Activated CD4-positive, alpha-beta T cell treated with anti-CD3 and anti-CD28 coated beads, Interleukin-2, amount 10 ng/mL, durations not matched to agents 24 days and 14 days (primary cell): ENCODE measurements at regions not wholly inside any gene's neighbourhood (a gene's known extent, or its start where the extent isn't known, plus 50 kb on each side); places are given as distances from the start of the nearest gene placed in this dataset.
"Not testable (repeated sequence)": the region's sequence is repeated elsewhere in the genome, so short reads cannot be mapped to it uniquely, and the experiment has no call there.

Experiments used
- DNase-seq: peaks from one replicate; pipeline ENCODE4 v3.0.0; 2022
- H3K27ac Mint-ChIP-seq: one replicate; pipeline ENCODE4 v1.8.0; 2022; ENCODE audit warnings: mild to moderate bottlenecking, mixed read lengths
- H3K27me3 Mint-ChIP-seq: one replicate; pipeline ENCODE4 v1.8.0; 2022; ENCODE audit warnings: mixed read lengths
- H3K36me3 Mint-ChIP-seq: one replicate; pipeline ENCODE4 v1.8.0; 2022; ENCODE audit warnings: low read depth, mild to moderate bottlenecking, mixed read lengths
- H3K4me1 Mint-ChIP-seq: one replicate; pipeline ENCODE4 v1.8.0; 2021; ENCODE audit warnings: mixed read lengths
- H3K4me3 Mint-ChIP-seq: one replicate; pipeline ENCODE4 v1.8.0; 2022; ENCODE audit warnings: mild to moderate bottlenecking, moderate library complexity, mixed read lengths
- H3K9me3 Mint-ChIP-seq: one replicate; pipeline ENCODE4 v1.8.0; 2021; ENCODE audit warnings: mixed read lengths
- intact Hi-C: fragments of 100-400 bp; cut with micrococcal nuclease; formaldehyde crosslinking; loops from one replicate; pipeline ENCODE4 v1.15.1; 2023

DNA sequence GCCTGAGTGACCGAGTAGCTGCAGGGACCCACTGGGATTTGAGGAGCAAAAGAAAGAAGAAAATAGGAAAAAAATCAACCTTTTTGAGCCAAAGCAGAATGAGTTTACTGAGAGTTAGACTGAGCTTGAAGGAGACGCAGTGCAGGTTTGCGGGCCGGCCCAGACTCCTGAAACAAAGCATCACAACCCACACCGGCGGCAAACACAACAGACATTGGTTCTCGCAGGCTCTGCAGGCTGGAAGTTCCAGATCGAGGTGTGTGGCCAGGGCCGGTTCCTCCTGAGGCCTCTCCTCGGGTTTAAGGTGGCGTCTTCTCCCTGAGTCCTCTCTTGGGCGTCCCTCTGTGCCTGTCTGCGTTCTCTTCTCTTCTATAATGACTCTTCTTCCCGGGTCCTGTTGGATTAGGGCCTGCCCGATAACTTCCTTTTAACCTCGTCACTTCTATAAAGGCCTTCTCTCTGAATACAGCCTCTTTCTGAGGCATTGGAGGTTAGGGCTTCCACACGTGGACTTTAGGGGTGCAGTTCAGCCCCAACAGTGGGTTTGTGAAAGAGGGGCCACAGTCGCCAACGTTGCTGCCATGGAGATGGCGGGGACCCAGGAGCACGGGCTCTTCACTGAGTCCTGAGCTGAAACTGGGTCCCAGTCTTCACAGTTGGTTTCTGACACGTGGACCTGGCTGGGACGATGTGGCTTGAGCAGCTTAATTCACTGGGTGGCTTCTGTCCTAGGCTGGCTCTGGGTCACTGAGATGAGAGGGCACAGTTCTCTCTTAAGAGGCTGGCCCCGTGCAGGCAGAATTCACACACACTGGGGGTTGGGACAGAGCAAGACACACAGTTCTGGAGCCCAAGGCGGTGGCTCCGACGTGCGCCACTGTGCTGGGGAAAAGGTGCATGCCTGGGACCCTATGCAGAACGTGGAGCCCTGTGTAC is 1047.7 kb downstream of the BRD1 start:
- Mint-ChIP-seq H3K27me3 (no peaks in the 10 kb centered on the region), H3K27ac (no peak overlapping the region), H3K4me1 (no peaks in the 10 kb centered on the region), H3K36me3 (no peaks in the 10 kb centered on the region), H3K9me3 (peaks cover 10% of the 10 kb centered on the region), H3K4me3 (no peak overlapping the region)
- intact Hi-C loops: no loop called here
- DNase-seq: peak; percentile 33

DNA sequence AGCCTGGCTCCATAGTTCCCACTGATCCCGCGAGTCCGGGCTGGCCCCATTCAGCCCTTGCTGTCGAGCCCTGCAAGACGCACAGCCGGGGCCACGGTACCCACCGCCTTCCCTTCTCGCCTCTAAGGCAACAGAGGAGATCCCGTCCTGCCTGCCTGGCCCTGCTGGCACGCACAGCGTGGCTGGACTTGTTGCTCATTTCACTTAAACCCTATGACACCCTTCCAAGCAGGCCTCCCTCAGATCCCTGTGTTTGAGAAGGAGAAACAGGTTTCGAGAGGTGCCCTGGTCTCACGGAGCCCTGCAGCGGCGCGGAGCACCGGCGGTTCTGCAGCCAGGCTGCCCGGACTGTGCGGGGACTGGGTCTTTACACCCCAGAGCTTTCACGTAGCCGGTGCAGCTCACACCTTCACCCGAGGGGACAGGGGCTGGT is 1048.4 kb downstream of the BRD1 start:
- no peak for DNase-seq
- no peak overlapping the region for H3K27ac Mint-ChIP-seq

DNA sequence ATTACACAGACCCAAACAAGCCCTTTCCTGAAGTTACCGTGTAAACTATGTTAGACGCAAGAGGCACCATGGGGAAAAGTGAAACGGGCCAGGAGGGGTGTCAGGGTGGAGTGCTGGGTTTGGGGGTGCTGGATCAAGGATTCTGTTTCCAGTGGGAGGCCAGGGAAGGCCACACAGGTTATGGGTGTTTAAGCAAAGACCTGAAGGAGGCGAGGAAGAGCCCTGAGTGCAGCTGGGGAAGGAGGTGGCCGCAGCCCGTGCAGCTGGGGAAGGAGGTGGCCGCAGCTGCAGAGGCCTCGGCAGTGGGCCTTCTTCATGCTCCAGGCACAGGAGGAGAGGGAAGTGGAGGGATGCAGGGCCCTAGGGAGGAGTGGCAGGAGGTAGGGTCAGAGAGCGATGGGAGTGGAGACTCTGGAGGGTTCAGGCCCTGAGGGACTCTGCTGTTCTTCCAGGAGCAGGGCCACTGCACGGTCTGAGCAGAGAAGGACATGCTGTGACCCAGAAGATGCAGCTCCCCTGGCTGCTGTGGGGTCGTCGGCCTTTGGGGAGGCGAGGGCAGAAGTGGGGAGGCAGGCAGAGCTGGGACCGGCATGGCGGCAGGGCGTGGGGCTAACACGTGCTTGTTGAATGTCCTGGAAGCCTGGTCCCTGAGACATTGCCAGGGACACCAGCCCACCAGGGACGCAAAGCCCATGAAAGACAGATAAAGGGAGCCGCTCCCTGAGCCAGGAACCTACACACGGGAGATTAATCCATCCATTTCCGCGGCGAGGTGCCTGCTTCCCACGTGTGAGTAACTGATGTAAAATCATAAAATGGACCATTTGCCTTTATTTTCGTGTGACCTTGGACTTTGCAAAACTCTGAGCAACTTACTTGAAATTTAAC is 1049.1 kb downstream of the BRD1 start:
- H3K27ac Mint-ChIP-seq: no peak overlapping the region
- H3K4me3 Mint-ChIP-seq: no peak overlapping the region
- H3K27me3 Mint-ChIP-seq: no peaks in the 10 kb centered on the region
- H3K9me3 Mint-ChIP-seq: peaks cover 10% of the 10 kb centered on the region
- no peaks in the 10 kb centered on the region for H3K4me1 Mint-ChIP-seq
- DNase-seq: no peak
- intact Hi-C loops: no loop called here
- no peaks in the 10 kb centered on the region for H3K36me3 Mint-ChIP-seq

More for the DNA sequence above, 1048.4 kb downstream of the BRD1 start:
- Mint-ChIP-seq H3K9me3 (peaks cover 10% of the 10 kb centered on the region), H3K4me1 (no peaks in the 10 kb centered on the region), H3K27me3 (no peaks in the 10 kb centered on the region), H3K4me3 (no peak overlapping the region), H3K36me3 (no peaks in the 10 kb centered on the region)
- intact Hi-C loops: no loop called here

DNA sequence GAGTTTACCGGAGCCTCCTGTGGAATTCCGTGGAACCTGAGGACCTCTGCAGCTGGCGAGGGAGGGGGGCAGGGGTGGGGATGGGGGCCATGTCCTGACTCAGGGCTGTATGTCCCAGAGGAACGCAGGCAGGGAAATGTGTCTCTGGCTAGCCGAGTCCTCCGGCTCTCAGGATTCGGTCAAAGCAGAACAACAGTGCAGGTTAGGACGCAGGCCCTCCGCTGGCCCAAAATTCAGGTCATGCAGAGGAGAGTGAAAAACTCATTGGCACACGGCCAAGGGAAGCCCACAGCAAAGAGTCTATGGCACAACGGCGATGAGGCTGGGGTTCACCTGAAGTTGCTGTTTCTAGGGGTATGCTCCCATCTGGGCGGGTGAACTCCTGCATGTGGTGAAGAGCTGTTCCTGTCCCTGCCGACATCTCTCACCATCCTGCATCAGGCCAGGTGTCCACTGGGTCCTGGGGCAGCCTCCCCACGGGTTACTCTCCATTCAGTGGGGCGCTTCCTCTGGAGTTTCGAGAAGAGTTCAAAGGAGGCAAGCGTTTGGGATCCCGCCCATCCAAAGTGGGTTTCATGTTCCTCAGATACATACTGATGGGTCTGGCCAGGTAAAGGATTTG is 1055.3 kb downstream of the BRD1 start:
- Mint-ChIP-seq H3K4me3 (no peak overlapping the region), H3K9me3 (peaks cover 6% of the 10 kb centered on the region), H3K27me3 (no peaks in the 10 kb centered on the region), H3K36me3 (no peaks in the 10 kb centered on the region), H3K4me1 (no peaks in the 10 kb centered on the region), H3K27ac (no peak overlapping the region)
- DNase-seq: no peak
- intact Hi-C loops: no loop called here

DNA sequence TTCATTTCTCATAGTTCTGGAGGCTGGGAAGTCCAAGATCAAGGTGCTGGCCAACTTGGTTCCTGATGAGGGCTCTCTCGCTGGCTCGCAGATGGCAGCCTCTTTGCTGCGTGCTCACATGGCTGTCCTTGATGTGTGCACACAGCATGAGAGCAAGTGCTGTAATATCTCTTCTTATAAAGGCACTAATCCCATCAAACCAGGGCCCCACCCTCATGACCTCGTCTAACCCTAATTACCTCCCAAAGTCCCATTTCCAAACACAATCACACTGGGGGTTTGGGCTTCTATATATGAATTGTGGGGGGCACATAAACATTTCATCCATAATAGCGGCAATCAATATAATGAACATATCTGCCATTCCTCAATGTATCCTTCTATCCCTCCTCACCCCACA is 1062.1 kb downstream of the BRD1 start:
- intact Hi-C loops: no loop called here
- Mint-ChIP-seq H3K27ac (no peak overlapping the region), H3K4me1 (no peaks in the 10 kb centered on the region), H3K4me3 (no peak overlapping the region), H3K9me3 (no peaks in the 10 kb centered on the region), H3K27me3 (no peaks in the 10 kb centered on the region), H3K36me3 (no peaks in the 10 kb centered on the region)
- no peak for DNase-seq

DNA sequence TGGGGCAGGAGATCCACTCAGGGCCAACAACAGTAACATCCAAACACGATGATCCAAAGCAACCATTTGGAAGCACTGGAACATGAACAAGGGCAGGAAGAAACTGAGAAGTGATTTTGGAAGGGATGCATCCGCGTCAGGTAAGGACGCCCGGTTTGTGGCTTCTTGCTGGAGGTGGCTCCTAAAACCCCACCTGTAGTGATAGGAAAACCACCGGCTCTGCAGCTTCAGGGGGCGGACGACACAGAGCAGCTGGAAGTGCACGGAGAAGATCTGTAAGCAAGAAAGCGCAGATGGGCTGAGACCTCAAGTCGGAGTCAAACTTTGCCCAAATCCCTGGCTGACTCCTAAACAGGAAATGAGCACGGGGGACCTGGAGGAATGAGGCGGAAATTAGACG is 1066.1 kb downstream of the BRD1 start:
- Mint-ChIP-seq H3K9me3 (no peaks in the 10 kb centered on the region), H3K4me1 (no peaks in the 10 kb centered on the region), H3K27me3 (no peaks in the 10 kb centered on the region), H3K27ac (no peak overlapping the region), H3K36me3 (no peaks in the 10 kb centered on the region), H3K4me3 (no peak overlapping the region)
- intact Hi-C loops: no loop called here
- no peak for DNase-seq

DNA sequence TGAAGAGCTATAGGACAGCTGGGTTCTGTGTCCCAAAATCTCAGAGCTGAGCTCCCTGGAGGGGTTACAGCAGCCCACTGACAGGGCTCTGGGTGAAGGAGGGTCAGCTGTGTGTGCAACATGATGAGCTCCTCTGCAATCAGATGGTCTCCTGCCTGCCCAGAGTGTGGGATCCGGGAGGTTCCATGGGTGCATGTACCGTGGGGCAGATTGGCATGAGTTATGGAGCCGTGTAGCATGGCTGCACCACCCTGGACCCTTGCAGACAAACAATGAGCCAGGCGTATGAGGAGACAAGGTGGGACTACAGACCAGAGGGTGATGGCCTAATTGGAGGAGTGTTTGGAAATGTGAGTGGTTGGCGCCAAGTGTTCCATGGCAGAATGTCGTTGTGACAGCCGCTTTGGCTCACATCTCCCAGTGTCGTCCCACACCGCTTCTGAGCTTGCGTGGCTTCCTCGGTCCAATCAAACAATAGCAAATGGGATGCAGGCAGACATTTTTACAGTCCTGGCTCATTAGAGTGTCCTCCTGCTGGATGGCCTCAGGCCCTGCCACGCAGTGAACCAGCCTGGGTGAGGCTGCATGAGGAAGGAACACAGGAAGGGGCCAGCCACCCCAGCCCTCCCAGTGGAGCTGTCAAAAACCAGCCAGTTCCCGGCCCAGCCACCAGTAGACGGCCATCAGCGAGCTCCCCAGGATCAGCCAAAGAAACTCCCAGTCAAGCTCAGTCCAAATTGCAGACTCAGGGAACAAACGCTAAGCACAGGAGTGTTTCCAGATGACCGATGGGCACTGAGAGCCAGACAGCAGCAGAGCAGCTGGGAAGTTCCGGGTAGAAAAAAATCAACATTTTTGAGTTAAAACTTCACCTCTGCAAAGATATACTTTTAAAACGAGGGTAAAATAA is 1066.9 kb downstream of the BRD1 start:
- no peak for DNase-seq
- Mint-ChIP-seq H3K4me3 (no peak overlapping the region), H3K27me3 (no peaks in the 10 kb centered on the region), H3K27ac (no peak overlapping the region), H3K9me3 (no peaks in the 10 kb centered on the region), H3K36me3 (no peaks in the 10 kb centered on the region), H3K4me1 (no peaks in the 10 kb centered on the region)
- intact Hi-C loops: no loop called here

DNA sequence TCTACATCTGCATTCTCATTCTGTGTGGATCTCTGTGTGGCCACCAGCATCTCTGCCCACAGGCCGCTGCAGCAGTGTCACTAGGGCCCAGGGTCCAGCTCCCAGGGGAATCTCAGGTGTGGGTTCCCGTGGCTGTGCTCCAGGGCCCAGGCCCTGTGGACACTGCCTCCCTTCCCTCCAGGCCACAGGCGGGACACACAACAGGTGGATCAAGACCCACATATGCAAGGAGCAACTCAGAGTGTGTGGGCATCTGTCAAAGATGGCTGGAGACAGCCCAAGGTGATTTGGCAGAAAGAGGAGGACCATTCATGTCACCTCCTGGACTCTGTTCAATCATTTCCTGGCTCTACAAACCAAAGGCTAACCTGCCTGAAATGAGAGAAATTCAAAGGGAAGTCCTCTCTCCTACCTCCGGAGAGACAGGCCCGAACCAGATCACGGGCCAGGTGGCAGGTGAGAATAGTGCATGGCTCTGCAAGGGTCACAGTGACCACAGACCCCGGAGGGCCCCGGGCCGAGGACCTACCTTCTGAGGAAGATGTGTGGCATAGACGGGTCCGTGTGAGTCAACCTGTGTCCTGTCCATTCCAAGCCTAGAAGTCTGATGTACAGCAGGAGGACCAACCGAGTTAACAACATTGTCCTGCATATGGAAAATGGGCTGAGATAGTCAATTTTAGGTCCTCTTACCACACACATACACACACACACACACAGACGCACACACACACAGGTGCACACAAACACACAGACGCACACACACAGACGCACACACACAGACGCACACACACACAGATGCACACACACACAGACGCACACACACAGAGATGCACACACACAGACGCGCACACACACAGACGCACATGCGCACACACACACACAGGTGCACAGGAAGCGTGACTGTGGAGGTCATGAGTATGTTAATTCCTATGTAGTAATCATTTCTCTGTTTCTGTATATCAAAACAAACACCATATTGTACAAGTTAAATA is 1068.5 kb downstream of the BRD1 start:
- no peak for DNase-seq
- Mint-ChIP-seq H3K27me3 (no peaks in the 10 kb centered on the region), H3K36me3 (no peaks in the 10 kb centered on the region), H3K9me3 (no peaks in the 10 kb centered on the region), H3K4me1 (no peaks in the 10 kb centered on the region), H3K4me3 (no peak overlapping the region), H3K27ac (no peak overlapping the region)
- intact Hi-C loops: no loop called here

DNA sequence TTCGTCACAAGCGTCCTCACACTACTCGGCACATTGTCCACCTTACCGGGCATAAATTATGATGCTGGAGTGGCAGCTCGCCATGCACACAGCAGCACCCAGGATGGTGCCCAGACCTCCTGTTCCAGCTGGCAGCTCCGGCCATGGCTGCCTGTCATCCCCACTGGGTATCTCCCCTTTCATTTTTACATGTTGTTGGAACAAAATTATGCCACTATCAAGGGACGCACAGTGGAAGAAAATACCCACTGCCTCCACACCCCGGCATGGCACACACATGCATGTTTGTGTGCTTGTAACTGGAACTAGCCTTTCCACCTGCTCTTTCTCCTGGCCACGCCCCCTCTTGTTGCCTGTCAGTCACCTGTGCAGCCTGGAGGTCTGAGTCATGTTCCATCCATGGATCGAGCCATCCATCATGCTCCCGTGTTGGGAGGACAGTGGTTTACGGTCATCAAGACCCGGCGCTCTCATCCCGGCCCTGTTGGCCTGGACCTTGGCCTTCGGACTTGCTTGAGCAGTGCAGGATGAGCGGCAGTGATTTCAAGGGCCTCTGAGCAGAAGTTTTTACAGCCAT is 1069.6 kb downstream of the BRD1 start:
- no peak for DNase-seq
- intact Hi-C loops: no loop called here
- H3K9me3 Mint-ChIP-seq: no peaks in the 10 kb centered on the region

DNA sequence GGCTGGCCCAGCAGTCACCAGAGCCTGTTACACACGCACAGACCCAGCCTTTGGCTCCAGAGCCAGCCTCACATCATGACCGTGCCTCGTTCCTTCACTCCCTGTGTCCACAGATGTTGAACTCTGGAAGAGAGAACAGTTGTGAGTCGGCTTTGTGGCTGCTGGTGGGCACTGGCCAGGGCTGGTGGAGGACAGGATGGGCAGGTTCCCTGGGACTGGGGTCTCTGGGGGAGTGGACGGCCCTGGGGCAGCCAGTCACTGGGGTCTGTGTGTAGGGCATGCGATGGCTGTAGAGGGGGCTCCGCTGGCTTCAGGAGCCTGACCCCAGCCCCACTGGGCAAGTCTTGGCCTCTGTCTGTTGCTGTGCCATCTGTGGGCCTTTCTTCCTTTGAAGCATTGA is 1070.1 kb downstream of the BRD1 start:
- intact Hi-C loops: no loop called here
- no peak for DNase-seq

More for the DNA sequence above, 1069.6 kb downstream of the BRD1 start:
- H3K36me3 Mint-ChIP-seq: no peaks in the 10 kb centered on the region
- H3K4me3 Mint-ChIP-seq: no peak overlapping the region
- no peaks in the 10 kb centered on the region for H3K4me1 Mint-ChIP-seq
- no peaks in the 10 kb centered on the region for H3K27me3 Mint-ChIP-seq
- no peak overlapping the region for H3K27ac Mint-ChIP-seq

DNA sequence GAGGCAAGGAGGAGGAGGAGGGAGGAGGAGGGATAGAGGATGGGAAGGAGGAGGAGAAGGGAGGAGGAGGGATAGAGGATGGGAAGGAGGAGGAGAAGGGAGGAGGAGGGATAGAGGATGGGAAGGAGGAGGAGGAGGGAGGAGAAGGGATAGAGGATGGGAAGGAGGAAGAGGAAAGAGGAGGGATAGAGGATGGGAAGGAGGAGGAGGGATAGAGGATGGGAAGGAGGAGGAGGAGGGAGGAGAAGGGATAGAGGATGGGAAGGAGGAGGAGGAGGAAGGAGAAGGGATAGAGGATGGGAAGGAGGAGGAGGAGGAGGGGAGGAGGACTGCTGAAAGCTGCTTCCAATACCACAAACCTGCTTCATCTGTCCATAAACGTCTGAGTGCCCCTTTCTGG is 1070.5 kb downstream of the BRD1 start:
- H3K9me3 Mint-ChIP-seq, DNase-seq, H3K4me1 Mint-ChIP-seq, H3K27ac Mint-ChIP-seq, intact Hi-C loops, H3K27me3 Mint-ChIP-seq, H3K36me3 Mint-ChIP-seq, H3K4me3 Mint-ChIP-seq: not testable (repeated sequence)

More for the DNA sequence above, 1070.1 kb downstream of the BRD1 start:
- no peaks in the 10 kb centered on the region for H3K36me3 Mint-ChIP-seq
- no peak overlapping the region for H3K4me3 Mint-ChIP-seq
- no peak overlapping the region for H3K27ac Mint-ChIP-seq
- no peaks in the 10 kb centered on the region for H3K4me1 Mint-ChIP-seq
- H3K27me3 Mint-ChIP-seq: no peaks in the 10 kb centered on the region
- no peaks in the 10 kb centered on the region for H3K9me3 Mint-ChIP-seq
